NCI-H446 (cell line): ENCODE measurements at regions not wholly inside any gene's neighbourhood (a gene's known extent, or its start where the extent isn't known, plus 50 kb on each side); places are given as distances from the start of the nearest gene placed in this dataset.
"Not testable (repeated sequence)": the region's sequence is repeated elsewhere in the genome, so short reads cannot be mapped to it uniquely, and the experiment has no call there.

Experiments
- DNase-seq, 2 experiments: peaks; one replicate each; lab custom pipeline; 2025; lab: John Stamatoyannopoulos, UW

GRCh38 chr17:21551081-21551881, 141.0 kb upstream of the KCNJ18 start:
- DNase-seq = peak; percentile 38 to 78

GRCh38 chr17:21558921-21559320, 133.4 kb upstream of the KCNJ18 start:
- DNase-seq = not testable (repeated sequence)

GRCh38 chr17:21564262-21564661, 128.1 kb upstream of the KCNJ18 start:
- DNase-seq = no peak

- not testable (repeated sequence) for DNase-seq
Observed at GRCh38 chr17:21564757-21565156, 127.6 kb upstream of the KCNJ18 start.

GRCh38 chr17:21570427-21570826, 121.9 kb upstream of the KCNJ18 start:
- not testable (repeated sequence) for DNase-seq

GRCh38 chr17:21572148-21572547, 120.2 kb upstream of the KCNJ18 start:
- DNase-seq = not testable (repeated sequence)

- DNase-seq = not testable (repeated sequence)
Observed at GRCh38 chr17:21573271-21573960, 118.9 kb upstream of the KCNJ18 start.

- DNase-seq = peak in 1 of 2 experiments; percentile 41
Observed at GRCh38 chr17:21573961-21574610, 118.2 kb upstream of the KCNJ18 start.

- not testable (repeated sequence) for DNase-seq
Observed at GRCh38 chr17:21574611-21575255, 117.6 kb upstream of the KCNJ18 start.

GRCh38 chr17:21578783-21579182, 113.5 kb upstream of the KCNJ18 start:
- not testable (repeated sequence) for DNase-seq

GRCh38 chr17:21592774-21593173, 99.5 kb upstream of the KCNJ18 start:
- DNase-seq = no peak

GRCh38 chr17:21593452-21594105, 98.7 kb upstream of the KCNJ18 start:
- not testable (repeated sequence) for DNase-seq

- no peak for DNase-seq
Observed at GRCh38 chr17:21595086-21595485, 97.2 kb upstream of the KCNJ18 start.

- DNase-seq = no peak
Observed at GRCh38 chr17:21602176-21602575, 90.1 kb upstream of the KCNJ18 start.

- DNase-seq = not testable (repeated sequence)
Observed at GRCh38 chr17:21603292-21603691, 89.0 kb upstream of the KCNJ18 start.

GRCh38 chr17:21611443-21611842, 80.9 kb upstream of the KCNJ18 start:
- DNase-seq = not testable (repeated sequence)

GRCh38 chr17:21612123-21613070, 79.9 kb upstream of the KCNJ18 start:
- not testable (repeated sequence) for DNase-seq

- DNase-seq = no peak
Observed at GRCh38 chr17:21613071-21613429, 79.3 kb upstream of the KCNJ18 start.

GRCh38 chr17:21626987-21627386, 65.3 kb upstream of the KCNJ18 start:
- DNase-seq = not testable (repeated sequence)
